Ovary (tissue), 3 donors: ENCODE measurements at regions not wholly inside any gene's neighbourhood (a gene's known extent, or its start where the extent isn't known, plus 50 kb on each side); places are given as distances from the start of the nearest gene placed in this dataset.

Experiments used
- CTCF ChIP-seq, 3 donors: fragments of 450-650 bp in 2 of 3; fragments of 200-600 bp in 1 of 3; IDR thresholded peaks; one replicate each; pipeline versions ENCODE4 v1.5.1 to v1.8.0; 2016 to 2022; ENCODE audit warnings: antibody characterized with exemption in 3 of 3, mild to moderate bottlenecking in 1 of 3
- POLR2A ChIP-seq: fragments of 450-650 bp; IDR thresholded peaks from one replicate; pipeline ENCODE4 v1.6.1; 2017; ENCODE audit warnings: antibody characterized with exemption, mild to moderate bottlenecking, moderate library complexity
- donor health status: DM: no; HTN: no; CAD: no.

- TF ChIP-seq CTCF (IDR thresholded peaks at IDR 0.05): no peak
- TF ChIP-seq POLR2A: no peak
Observed at GRCh38 chr9:1505489-1505888, 455.3 kb downstream of the DMRT2 start.
